WERI-Rb-1 (cell line): ENCODE measurements at regions not wholly inside any gene's neighbourhood (a gene's known extent, or its start where the extent isn't known, plus 50 kb on each side); places are given as distances from the start of the nearest gene placed in this dataset.
A peak's percentile ranks its signal among the peaks of the same experiment; 100 is the strongest.

Experiments used
- DNase-seq: peaks from one replicate; pipeline ENCODE4 v3.0.0-alpha.2; 2020
- H3K27ac ChIP-seq: fragments of 250-450 bp; sonication (Bioruptor Pico); 2 replicates; pipeline ENCODE4 v1.5.1; 2020; ENCODE audit warnings: mild to moderate bottlenecking, moderate library complexity
- H3K27me3 ChIP-seq: fragments of 250-450 bp; sonication (Bioruptor Pico); 2 replicates; pipeline ENCODE4 v1.5.1; 2021; ENCODE audit warnings: mild to moderate bottlenecking, low read depth, moderate library complexity; ENCODE audit not compliant: insufficient read depth, severe bottlenecking
- H3K36me3 ChIP-seq: fragments of 250-450 bp; sonication (Bioruptor Pico); 2 replicates; pipeline ENCODE4 v1.5.1; 2020; ENCODE audit warnings: mild to moderate bottlenecking, moderate library complexity
- H3K4me3 ChIP-seq: 2 replicates; pipeline ENCODE4 v1.5.1; 2011; ENCODE audit warnings: low read depth, mild to moderate bottlenecking, control low read depth, low read length
- H3K9me3 ChIP-seq: fragments of 250-450 bp; sonication (Bioruptor Pico); 2 replicates; pipeline ENCODE4 v1.5.1; 2021; ENCODE audit warnings: mild to moderate bottlenecking, moderate library complexity; ENCODE audit not compliant: severe bottlenecking
- TF ChIP-seq, protein P1 (sequence below): IDR thresholded peaks from 2 replicates; pipeline ENCODE4 v1.5.1; 2011; ENCODE audit warnings: low read depth, mild to moderate bottlenecking, control low read depth, inconsistent platforms, low read length

DNA sequence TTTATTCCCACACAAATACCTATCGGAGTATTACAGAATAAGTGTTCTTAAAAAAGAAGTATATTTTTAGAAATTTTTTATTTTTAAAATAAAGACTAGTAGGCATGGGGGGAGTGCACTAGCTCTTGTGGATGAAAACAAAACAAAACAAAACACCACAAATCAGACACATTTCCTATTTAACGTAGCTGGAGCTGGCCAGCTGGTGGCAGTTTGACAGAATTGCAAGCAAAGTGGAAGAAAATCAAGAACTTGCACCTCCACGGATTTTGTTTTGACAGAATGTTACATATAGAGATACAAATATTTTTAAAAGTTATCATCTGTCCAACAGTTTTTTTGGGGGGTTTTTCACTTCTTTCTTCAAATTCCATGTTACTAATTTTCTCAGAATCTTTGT is 63.6 kb upstream of the SNRPB2 start:
- DNase-seq, result no peak
- no peaks in the 10 kb centered on the region for H3K27me3 ChIP-seq
- H3K9me3 ChIP-seq, result peaks cover 4% of the 10 kb centered on the region
- TF ChIP-seq, protein P1, sequence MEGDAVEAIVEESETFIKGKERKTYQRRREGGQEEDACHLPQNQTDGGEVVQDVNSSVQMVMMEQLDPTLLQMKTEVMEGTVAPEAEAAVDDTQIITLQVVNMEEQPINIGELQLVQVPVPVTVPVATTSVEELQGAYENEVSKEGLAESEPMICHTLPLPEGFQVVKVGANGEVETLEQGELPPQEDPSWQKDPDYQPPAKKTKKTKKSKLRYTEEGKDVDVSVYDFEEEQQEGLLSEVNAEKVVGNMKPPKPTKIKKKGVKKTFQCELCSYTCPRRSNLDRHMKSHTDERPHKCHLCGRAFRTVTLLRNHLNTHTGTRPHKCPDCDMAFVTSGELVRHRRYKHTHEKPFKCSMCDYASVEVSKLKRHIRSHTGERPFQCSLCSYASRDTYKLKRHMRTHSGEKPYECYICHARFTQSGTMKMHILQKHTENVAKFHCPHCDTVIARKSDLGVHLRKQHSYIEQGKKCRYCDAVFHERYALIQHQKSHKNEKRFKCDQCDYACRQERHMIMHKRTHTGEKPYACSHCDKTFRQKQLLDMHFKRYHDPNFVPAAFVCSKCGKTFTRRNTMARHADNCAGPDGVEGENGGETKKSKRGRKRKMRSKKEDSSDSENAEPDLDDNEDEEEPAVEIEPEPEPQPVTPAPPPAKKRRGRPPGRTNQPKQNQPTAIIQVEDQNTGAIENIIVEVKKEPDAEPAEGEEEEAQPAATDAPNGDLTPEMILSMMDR, result no peak
- H3K36me3 ChIP-seq, result no peaks in the 10 kb centered on the region
- no peak overlapping the region for H3K27ac ChIP-seq
- H3K4me3 ChIP-seq, result no peak overlapping the region

DNA sequence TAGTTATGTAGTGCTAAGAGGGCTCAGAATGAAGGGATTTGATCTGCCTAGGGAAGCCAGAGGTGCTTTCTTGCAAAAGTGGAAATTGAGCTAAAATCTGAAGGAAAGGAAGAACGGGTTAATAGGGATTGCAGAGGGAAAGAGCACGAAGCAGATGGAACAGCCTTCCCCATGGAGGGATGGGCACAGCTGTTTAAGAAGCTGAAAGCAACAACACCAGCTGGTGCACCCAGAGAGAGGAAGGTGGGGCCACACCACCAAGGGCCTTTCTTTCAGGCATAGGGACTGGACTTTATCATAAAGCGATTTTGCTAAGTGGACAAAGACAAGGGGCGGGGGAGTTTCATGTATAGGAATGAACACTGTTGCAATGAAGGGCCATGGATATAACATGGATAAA is 65.8 kb upstream of the SNRPB2 start:
- peak; percentile 80 for DNase-seq
- peak overlapping the region; percentile 87 for H3K27ac ChIP-seq
- no peaks in the 10 kb centered on the region for H3K9me3 ChIP-seq
- H3K27me3 ChIP-seq, result no peaks in the 10 kb centered on the region
- H3K4me3 ChIP-seq, result no peak overlapping the region
- TF ChIP-seq, protein P1, result no peak
- H3K36me3 ChIP-seq, result no peaks in the 10 kb centered on the region

DNA sequence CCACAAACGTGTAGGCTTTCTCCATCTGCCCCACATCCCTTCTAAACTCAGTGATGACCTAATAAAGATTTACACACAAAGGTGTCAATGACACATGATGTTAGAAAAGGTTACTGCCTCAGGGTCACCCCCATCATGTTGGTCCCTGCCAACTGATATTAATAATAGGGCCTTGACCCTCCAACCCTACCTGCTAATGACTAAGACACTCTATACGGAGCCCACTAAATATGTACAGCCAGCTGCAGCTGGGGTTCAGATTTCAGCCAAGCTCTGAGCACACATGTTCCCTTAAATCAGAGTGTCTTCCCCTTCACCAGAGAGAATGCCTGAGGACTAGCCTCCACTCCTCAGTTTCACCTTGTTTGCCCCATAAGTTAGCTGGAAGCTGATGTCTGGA is 67.4 kb upstream of the SNRPB2 start:
- Histone ChIP-seq H3K27ac (no peak overlapping the region), H3K4me3 (no peak overlapping the region), H3K9me3 (no peaks in the 10 kb centered on the region), H3K36me3 (no peaks in the 10 kb centered on the region), H3K27me3 (no peaks in the 10 kb centered on the region)
- no peak for DNase-seq
- TF ChIP-seq, protein P1, result no peak

DNA sequence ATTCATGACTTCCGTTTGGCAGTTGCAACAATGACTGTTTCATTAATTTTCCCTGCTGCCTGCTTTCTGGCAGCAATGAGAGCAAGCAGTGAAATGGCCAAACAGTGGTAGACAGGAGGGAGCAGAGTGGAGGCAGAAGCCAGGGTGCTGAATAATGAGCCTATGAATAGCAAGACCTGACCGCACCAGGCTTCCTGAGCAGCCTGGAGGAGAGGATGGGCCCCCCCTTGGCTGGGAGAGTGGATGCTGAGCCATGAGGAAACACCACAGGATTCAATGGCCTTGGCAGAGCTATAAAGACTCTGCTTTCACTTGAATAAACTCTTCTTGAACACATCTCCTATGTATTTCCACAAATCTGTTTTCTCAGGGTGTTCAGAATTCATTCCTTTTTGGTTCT is 68.1 kb upstream of the SNRPB2 start:
- no peak for DNase-seq
- H3K4me3 ChIP-seq, result no peak overlapping the region

DNA sequence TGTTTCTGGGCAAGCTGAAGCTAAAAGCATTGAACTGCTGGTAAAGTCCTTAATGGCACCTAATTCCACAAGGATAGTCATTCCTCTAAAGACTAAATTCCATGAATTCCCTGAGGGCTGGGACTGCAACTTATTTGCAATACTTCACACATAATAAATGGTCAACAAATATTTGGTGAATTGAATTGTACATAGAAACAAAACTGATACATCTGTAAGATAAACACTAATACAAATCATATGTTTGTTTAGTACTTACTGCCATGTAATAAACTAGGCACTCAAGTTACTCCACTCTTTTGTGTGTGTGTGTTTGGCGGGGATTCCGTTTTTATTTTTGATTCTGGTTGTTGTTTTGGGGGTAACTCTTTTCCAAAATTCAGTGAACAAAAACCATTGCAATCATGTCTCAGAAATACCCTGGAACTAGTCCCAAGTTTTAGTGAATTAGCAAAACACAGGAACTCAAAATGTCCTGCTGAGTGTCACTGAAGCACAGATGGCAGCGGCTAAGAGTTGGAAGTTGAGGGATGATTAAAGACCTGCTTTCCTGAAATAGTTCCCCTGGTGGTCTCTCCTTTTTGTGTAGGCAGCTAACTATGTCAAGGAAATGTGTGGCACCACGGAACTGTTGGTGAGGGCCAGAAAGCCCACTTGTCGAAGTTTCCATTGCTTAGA is 74.8 kb upstream of the SNRPB2 start:
- TF ChIP-seq, protein P1, result no peak
- Histone ChIP-seq H3K4me3 (no peak overlapping the region), H3K36me3 (no peaks in the 10 kb centered on the region), H3K27me3 (no peaks in the 10 kb centered on the region), H3K27ac (no peak overlapping the region), H3K9me3 (no peaks in the 10 kb centered on the region)
- DNase-seq, result no peak

More for the DNA sequence above, 68.1 kb upstream of the SNRPB2 start:
- H3K9me3 ChIP-seq, result no peaks in the 10 kb centered on the region
- TF ChIP-seq, protein P1, result no peak
- H3K27ac ChIP-seq, result no peak overlapping the region
- H3K27me3 ChIP-seq, result no peaks in the 10 kb centered on the region
- no peaks in the 10 kb centered on the region for H3K36me3 ChIP-seq

DNA sequence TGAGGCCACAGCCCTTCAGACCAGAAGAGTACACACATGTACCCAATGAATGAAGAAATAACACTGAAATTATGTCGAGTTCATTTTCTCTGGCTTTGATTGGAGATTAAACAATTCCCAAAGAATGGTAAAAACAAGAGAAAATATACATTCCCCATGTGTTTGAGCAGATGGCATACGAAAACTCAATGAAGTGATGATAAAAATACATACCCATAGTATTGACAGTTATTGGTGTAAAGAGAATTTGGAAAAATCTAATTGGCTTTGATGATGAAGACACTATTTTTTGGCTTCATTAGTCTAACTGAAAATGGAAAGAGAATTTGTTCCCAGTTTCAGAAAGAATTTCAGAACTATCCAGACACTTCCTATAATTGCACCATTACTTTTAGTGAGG is 76.6 kb upstream of the SNRPB2 start:
- TF ChIP-seq, protein P1, result no peak
- Histone ChIP-seq H3K9me3 (no peaks in the 10 kb centered on the region), H3K27me3 (no peaks in the 10 kb centered on the region), H3K36me3 (no peaks in the 10 kb centered on the region), H3K4me3 (no peak overlapping the region), H3K27ac (no peak overlapping the region)
- DNase-seq, result no peak
